H1 (cell line): ENCODE measurements at regions not wholly inside any gene's neighbourhood (a gene's known extent, or its start where the extent isn't known, plus 50 kb on each side); places are given as distances from the start of the nearest gene placed in this dataset.

Experiments
- SIN3A ChIP-seq, 2 experiments: IDR thresholded peaks in 1 of 2; conservative IDR thresholded peaks in 1 of 2; 2 replicates each; pipeline ENCODE4 v1.6.1; 2011 to 2012; ENCODE audit warnings: low read length in 2 of 2, improper control_type of control experiment in 1 of 2, low read depth in 1 of 2, mild to moderate bottlenecking in 1 of 2

DNA sequence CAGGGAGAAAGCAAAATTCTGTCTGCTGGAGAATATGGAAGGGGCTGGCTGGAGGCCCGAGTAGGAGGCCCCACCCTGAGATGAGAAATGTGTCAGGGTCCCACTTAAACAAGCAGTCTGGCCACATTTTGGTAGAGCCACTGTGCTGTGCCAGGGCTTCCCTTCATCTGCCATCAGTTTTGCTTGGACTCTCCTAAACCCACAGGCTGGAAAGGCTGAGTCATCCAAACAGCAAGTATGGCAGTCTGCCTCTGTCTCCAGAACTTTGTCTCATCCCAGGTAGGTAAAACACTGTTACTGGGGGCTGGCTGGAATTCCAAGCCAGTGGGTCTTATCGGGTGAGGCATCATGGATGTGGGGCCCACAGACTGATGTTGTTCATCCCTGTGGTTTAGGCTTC is 1390.6 kb downstream of the UQCRFS1 start (continued):
- no peak for TF ChIP-seq SIN3A (conservative IDR thresholded peaks at IDR 0.05 in 1 of 2, IDR thresholded peaks at IDR 0.05 in 1 of 2; ENCODE audit: low read depth in 1 of 2, low read length in 2 of 2)
